ENCODE measurements at regions not wholly inside any gene's neighbourhood (a gene's known extent, or its start where the extent isn't known, plus 50 kb on each side); places are given as distances from the start of the nearest gene placed in this dataset.
A peak's percentile ranks its signal among the peaks of the same experiment; 100 is the strongest.

GRCh38 chr21:26717146-26717739 is 128.0 kb downstream of the ADAMTS1 start:
- peak in 1 of 3 experiments; percentile 36 for TF ChIP-seq CTCF (optimal IDR thresholded peaks at IDR 0.05 in 1 of 3, IDR thresholded peaks at IDR 0.05 in 1 of 3, conservative IDR thresholded peaks at IDR 0.05 in 1 of 3; ENCODE audit: extremely low read depth in 1 of 3, insufficient read depth in 2 of 3, low read length in 3 of 3)
- no peak for TF ChIP-seq EZH2 (IDR thresholded peaks at IDR 0.05; ENCODE audit: low read length)
